OCI-LY1 (cell line): ENCODE measurements at regions not wholly inside any gene's neighbourhood (a gene's known extent, or its start where the extent isn't known, plus 50 kb on each side); places are given as distances from the start of the nearest gene placed in this dataset.

Experiments
- H2AFZ ChIP-seq: fragments of 200-600 bp; sonication (generic), shearing (Covaris generic); 2 replicates; pipeline ENCODE4 v1.6.0; 2014; ENCODE audit warnings: antibody characterized with exemption, mild to moderate bottlenecking, low read length
- H3F3A ChIP-seq: fragments of 200-600 bp; sonication (generic), shearing (Covaris generic); 2 replicates; pipeline ENCODE4 v1.6.0; 2014; ENCODE audit warnings: mild to moderate bottlenecking, antibody characterized with exemption, low read length, moderate library complexity; ENCODE audit not compliant: insufficient read depth
- H3K27ac ChIP-seq: fragments of 200-600 bp; sonication (generic); 2 replicates; pipeline ENCODE4 v1.5.1; 2014; ENCODE audit warnings: low read length, mixed run types, mild to moderate bottlenecking, low read depth; ENCODE audit not compliant: poor library complexity, severe bottlenecking
- H3K27me3 ChIP-seq: fragments of 200-600 bp; sonication (generic); 2 replicates; pipeline ENCODE4 v1.6.0; 2014; ENCODE audit warnings: antibody characterized with exemption, mild to moderate bottlenecking, low read length, moderate library complexity; ENCODE audit not compliant: insufficient read depth
- H3K36me3 ChIP-seq: fragments of 200-600 bp; sonication (generic); 2 replicates; pipeline ENCODE4 v1.6.1; 2014; ENCODE audit warnings: mild to moderate bottlenecking, antibody characterized with exemption, low read length, moderate library complexity, mixed read lengths; ENCODE audit not compliant: insufficient read depth
- H3K4me1 ChIP-seq: fragments of 200-600 bp; sonication (generic); 2 replicates; pipeline ENCODE4 v1.5.1; 2014; ENCODE audit warnings: mild to moderate bottlenecking, low read length, moderate library complexity; ENCODE audit not compliant: insufficient read depth, severe bottlenecking
- H3K4me2 ChIP-seq: fragments of 200-600 bp; sonication (generic), shearing (Covaris generic); 2 replicates; pipeline ENCODE4 v1.6.1; 2014; ENCODE audit warnings: low read length
- H3K4me3 ChIP-seq: fragments of 200-600 bp; sonication (generic); 2 replicates; pipeline ENCODE4 v1.5.1; 2014; ENCODE audit warnings: low read length, low read depth, mild to moderate bottlenecking, mixed read lengths; ENCODE audit not compliant: poor library complexity, severe bottlenecking
- H3K79me2 ChIP-seq: fragments of 200-600 bp; shearing (Covaris generic); 2 replicates; pipeline ENCODE4 v1.6.1; 2016; ENCODE audit warnings: mixed run types, low read length, mixed read lengths; ENCODE audit not compliant: insufficient read depth
- H3K9ac ChIP-seq: fragments of 200-600 bp; sonication (generic), shearing (Covaris generic); 2 replicates; pipeline ENCODE4 v1.6.1; 2014; ENCODE audit warnings: mild to moderate bottlenecking, low read length, mixed read lengths
- H3K9me2 ChIP-seq: fragments of 200-600 bp; sonication (generic), shearing (Covaris generic); 2 replicates; pipeline ENCODE4 v1.6.1; 2014; ENCODE audit warnings: low read depth, mild to moderate bottlenecking, low read length, mixed read lengths
- H3K9me3 ChIP-seq: fragments of 200-600 bp; shearing (Covaris generic); 2 replicates; pipeline ENCODE4 v1.6.1; 2014; ENCODE audit warnings: low read length, mixed read lengths
- H4K20me1 ChIP-seq: fragments of 200-600 bp; sonication (generic), shearing (Covaris generic); 2 replicates; pipeline ENCODE4 v1.6.0; 2016; ENCODE audit warnings: mild to moderate bottlenecking, low read length; ENCODE audit not compliant: insufficient read depth
- CTCF ChIP-seq: fragments of 200-600 bp; sonication (generic), shearing (Covaris generic); IDR thresholded peaks from 2 replicates; pipeline ENCODE4 v1.5.1; 2017; ENCODE audit warnings: mild to moderate bottlenecking, antibody characterized with exemption, low read length, moderate library complexity, mixed read lengths
- EZH2 ChIP-seq: fragments of 200-600 bp; sonication (generic), shearing (Covaris generic); IDR thresholded peaks from 2 replicates; pipeline ENCODE4 v1.8.0; 2017; ENCODE audit warnings: borderline replicate concordance, mixed run types, mild to moderate bottlenecking, antibody characterized with exemption, low read length, moderate library complexity, mixed read lengths

DNA sequence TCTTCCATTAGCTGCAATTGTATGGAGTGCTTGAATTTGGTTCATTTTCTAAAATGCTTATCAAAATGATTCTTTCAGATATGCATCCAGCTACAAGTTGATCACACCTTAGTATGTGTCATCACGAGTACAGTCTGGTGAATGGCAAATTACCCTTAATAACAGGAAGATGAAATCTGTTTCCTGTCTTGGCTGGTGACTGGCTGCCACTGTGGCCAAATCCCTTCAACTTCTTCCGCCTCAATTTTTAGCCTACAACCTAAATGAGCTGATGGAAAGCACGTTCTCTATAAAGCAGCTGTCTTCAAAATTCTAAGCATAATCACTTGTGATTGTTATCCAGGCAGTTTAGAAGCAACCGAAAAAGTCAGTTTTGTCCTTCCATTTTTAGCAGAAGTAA, 387.1 kb upstream of the NECTIN3 start:
- Histone ChIP-seq H3K4me1 (no peaks in the 10 kb centered on the region), H4K20me1 (no peaks in the 10 kb centered on the region), H3K9ac (no peak overlapping the region), H3K36me3 (no peaks in the 10 kb centered on the region), H2AFZ (no peak overlapping the region), H3K9me3 (no peaks in the 10 kb centered on the region), H3K27me3 (no peaks in the 10 kb centered on the region), H3K79me2 (no peaks in the 10 kb centered on the region), H3K4me3 (no peak overlapping the region), H3K4me2 (no peak overlapping the region), H3F3A (no peaks in the 10 kb centered on the region), H3K27ac (no peak overlapping the region), H3K9me2 (no peaks in the 10 kb centered on the region)
- TF ChIP-seq EZH2 (no peak), CTCF (no peak)

- no peak overlapping the region for H3K9ac ChIP-seq
These were observed 386.0 kb upstream of the NECTIN3 start for GRCh38 chr3:110685630-110686029.

GRCh38 chr3:110686701-110687100, 384.9 kb upstream of the NECTIN3 start:
- H3K4me2 ChIP-seq, result no peak overlapping the region
- no peak overlapping the region for H3K27ac ChIP-seq

More at GRCh38 chr3:110685630-110686029, 386.0 kb upstream of the NECTIN3 start:
- H3K4me1 ChIP-seq, result no peaks in the 10 kb centered on the region
- H3K79me2 ChIP-seq, result no peaks in the 10 kb centered on the region
- no peaks in the 10 kb centered on the region for H3K9me2 ChIP-seq
- H3K27me3 ChIP-seq, result no peaks in the 10 kb centered on the region
- no peaks in the 10 kb centered on the region for H3K36me3 ChIP-seq
- H3K27ac ChIP-seq, result no peak overlapping the region
- no peaks in the 10 kb centered on the region for H3K9me3 ChIP-seq
- H4K20me1 ChIP-seq, result no peaks in the 10 kb centered on the region
- no peak overlapping the region for H3K4me3 ChIP-seq
- H3F3A ChIP-seq, result no peaks in the 10 kb centered on the region
- H3K4me2 ChIP-seq, result no peak overlapping the region
- no peak for TF ChIP-seq CTCF
- no peak for TF ChIP-seq EZH2
- no peak overlapping the region for H2AFZ ChIP-seq

More at GRCh38 chr3:110686701-110687100, 384.9 kb upstream of the NECTIN3 start:
- H3F3A ChIP-seq, result no peaks in the 10 kb centered on the region
- no peak overlapping the region for H3K9ac ChIP-seq
- no peaks in the 10 kb centered on the region for H4K20me1 ChIP-seq
- H3K9me3 ChIP-seq, result no peaks in the 10 kb centered on the region
- TF ChIP-seq CTCF (no peak), EZH2 (no peak)
- H3K4me1 ChIP-seq, result no peaks in the 10 kb centered on the region
- no peaks in the 10 kb centered on the region for H3K79me2 ChIP-seq
- H3K27me3 ChIP-seq, result no peaks in the 10 kb centered on the region
- no peaks in the 10 kb centered on the region for H3K36me3 ChIP-seq
- H2AFZ ChIP-seq, result no peak overlapping the region
- H3K4me3 ChIP-seq, result no peak overlapping the region
- no peaks in the 10 kb centered on the region for H3K9me2 ChIP-seq
